Activated naive CD8-positive, alpha-beta T cell treated with anti-CD3 and anti-CD28 coated beads for 36 hours (primary cell): ENCODE measurements at regions not wholly inside any gene's neighbourhood (a gene's known extent, or its start where the extent isn't known, plus 50 kb on each side); places are given as distances from the start of the nearest gene placed in this dataset.
"Not testable (repeated sequence)": the region's sequence is repeated elsewhere in the genome, so short reads cannot be mapped to it uniquely, and the experiment has no call there.

ENCODE experiments used
- DNase-seq: peaks from one replicate; pipeline ENCODE4 v3.0.0; 2021
- H3K27ac Mint-ChIP-seq: one replicate; pipeline ENCODE4 v1.8.0; 2022; ENCODE audit warnings: mild to moderate bottlenecking, moderate library complexity, mixed read lengths
- H3K27me3 Mint-ChIP-seq: one replicate; pipeline ENCODE4 v1.8.0; 2022; ENCODE audit warnings: mild to moderate bottlenecking, mixed read lengths
- H3K36me3 Mint-ChIP-seq: one replicate; pipeline ENCODE4 v1.8.0; 2021; ENCODE audit warnings: mild to moderate bottlenecking, mixed read lengths
- H3K4me1 Mint-ChIP-seq: one replicate; pipeline ENCODE4 v1.8.0; 2021; ENCODE audit warnings: mixed read lengths
- H3K4me3 Mint-ChIP-seq: one replicate; pipeline ENCODE4 v1.8.0; 2022; ENCODE audit warnings: mild to moderate bottlenecking, moderate library complexity, mixed read lengths
- H3K9me3 Mint-ChIP-seq: one replicate; pipeline ENCODE4 v1.8.0; 2022; ENCODE audit warnings: mixed read lengths

- no peaks in the 10 kb centered on the region for H3K36me3 Mint-ChIP-seq
- H3K4me3 Mint-ChIP-seq, result no peak overlapping the region
- no peak overlapping the region for H3K27ac Mint-ChIP-seq
- H3K27me3 Mint-ChIP-seq, result no peaks in the 10 kb centered on the region
- no peaks in the 10 kb centered on the region for H3K9me3 Mint-ChIP-seq
- no peak for DNase-seq
- peaks cover 4% of the 10 kb centered on the region for H3K4me1 Mint-ChIP-seq
These were observed 80.4 kb upstream of the PRR5 start for GRCh38 chr22:44621401-44622146.

- no peak overlapping the region for H3K27ac Mint-ChIP-seq
- H3K36me3 Mint-ChIP-seq, result no peaks in the 10 kb centered on the region
- no peaks in the 10 kb centered on the region for H3K9me3 Mint-ChIP-seq
- no peaks in the 10 kb centered on the region for H3K27me3 Mint-ChIP-seq
- H3K4me3 Mint-ChIP-seq, result no peak overlapping the region
- peaks cover 4% of the 10 kb centered on the region for H3K4me1 Mint-ChIP-seq
- DNase-seq, result no peak
These were observed 81.2 kb upstream of the PRR5 start for GRCh38 chr22:44620841-44621257.

- H3K9me3 Mint-ChIP-seq, result peaks cover 3% of the 10 kb centered on the region
- no peak overlapping the region for H3K4me3 Mint-ChIP-seq
- no peaks in the 10 kb centered on the region for H3K27me3 Mint-ChIP-seq
- DNase-seq, result peak; percentile 85
- peaks cover 4% of the 10 kb centered on the region for H3K4me1 Mint-ChIP-seq
- no peaks in the 10 kb centered on the region for H3K36me3 Mint-ChIP-seq
- H3K27ac Mint-ChIP-seq, result no peak overlapping the region
These were observed 81.7 kb upstream of the PRR5 start for GRCh38 chr22:44620129-44620840.

- H3K4me1 Mint-ChIP-seq, H3K4me3 Mint-ChIP-seq, DNase-seq, H3K27me3 Mint-ChIP-seq, H3K9me3 Mint-ChIP-seq, H3K27ac Mint-ChIP-seq, H3K36me3 Mint-ChIP-seq: not testable (repeated sequence)
These were observed 82.4 kb upstream of the PRR5 start for GRCh38 chr22:44619560-44620128.

GRCh38 chr22:44618910-44619309 is 83.1 kb upstream of the PRR5 start:
- H3K27ac Mint-ChIP-seq, H3K4me3 Mint-ChIP-seq, H3K36me3 Mint-ChIP-seq, H3K4me1 Mint-ChIP-seq, H3K27me3 Mint-ChIP-seq, DNase-seq: not testable (repeated sequence)
- H3K9me3 Mint-ChIP-seq, result peaks cover 11% of the 10 kb centered on the region

- Mint-ChIP-seq H3K4me3 (no peak overlapping the region), H3K4me1 (peaks cover 4% of the 10 kb centered on the region), H3K36me3 (no peaks in the 10 kb centered on the region), H3K27ac (no peak overlapping the region), H3K27me3 (no peaks in the 10 kb centered on the region), H3K9me3 (peaks cover 11% of the 10 kb centered on the region)
- DNase-seq, result no peak
These were observed 83.6 kb upstream of the PRR5 start for GRCh38 chr22:44618400-44618799.

- H3K9me3 Mint-ChIP-seq, result peaks cover 12% of the 10 kb centered on the region
- no peaks in the 10 kb centered on the region for H3K27me3 Mint-ChIP-seq
- no peaks in the 10 kb centered on the region for H3K36me3 Mint-ChIP-seq
- no peak for DNase-seq
- H3K4me3 Mint-ChIP-seq, result no peak overlapping the region
- peaks cover 4% of the 10 kb centered on the region for H3K4me1 Mint-ChIP-seq
- H3K27ac Mint-ChIP-seq, result no peak overlapping the region
These were observed 84.2 kb upstream of the PRR5 start for GRCh38 chr22:44617828-44618227.

- DNase-seq, result no peak
- H3K27ac Mint-ChIP-seq, result no peak overlapping the region
- no peaks in the 10 kb centered on the region for H3K36me3 Mint-ChIP-seq
- H3K4me3 Mint-ChIP-seq, result no peak overlapping the region
- no peaks in the 10 kb centered on the region for H3K27me3 Mint-ChIP-seq
- peaks cover 4% of the 10 kb centered on the region for H3K4me1 Mint-ChIP-seq
- H3K9me3 Mint-ChIP-seq, result peaks cover 14% of the 10 kb centered on the region
These were observed 84.9 kb upstream of the PRR5 start for GRCh38 chr22:44616882-44617655.

- Mint-ChIP-seq H3K4me1 (peaks cover 4% of the 10 kb centered on the region), H3K27ac (no peak overlapping the region)
These were observed 85.5 kb upstream of the PRR5 start for GRCh38 chr22:44616461-44616860.

GRCh38 chr22:44615602-44616180 is 86.3 kb upstream of the PRR5 start:
- H3K36me3 Mint-ChIP-seq, result no peaks in the 10 kb centered on the region
- peaks cover 4% of the 10 kb centered on the region for H3K4me1 Mint-ChIP-seq
- DNase-seq, result no peak
- peaks cover 23% of the 10 kb centered on the region for H3K9me3 Mint-ChIP-seq
- H3K27ac Mint-ChIP-seq, result no peak overlapping the region
- H3K4me3 Mint-ChIP-seq, result no peak overlapping the region
- H3K27me3 Mint-ChIP-seq, result no peaks in the 10 kb centered on the region

More at GRCh38 chr22:44616461-44616860, 85.5 kb upstream of the PRR5 start:
- Mint-ChIP-seq H3K4me3 (no peak overlapping the region), H3K27me3 (no peaks in the 10 kb centered on the region), H3K36me3 (no peaks in the 10 kb centered on the region), H3K9me3 (peaks cover 18% of the 10 kb centered on the region)
- no peak for DNase-seq

GRCh38 chr22:44615146-44615545 is 86.9 kb upstream of the PRR5 start:
- H3K27ac Mint-ChIP-seq, result no peak overlapping the region
- no peak for DNase-seq
- H3K4me1 Mint-ChIP-seq, result no peaks in the 10 kb centered on the region
- no peaks in the 10 kb centered on the region for H3K27me3 Mint-ChIP-seq
- H3K9me3 Mint-ChIP-seq, result peaks cover 25% of the 10 kb centered on the region
- no peak overlapping the region for H3K4me3 Mint-ChIP-seq
- H3K36me3 Mint-ChIP-seq, result no peaks in the 10 kb centered on the region

GRCh38 chr22:44613196-44613595 is 88.8 kb upstream of the PRR5 start:
- Mint-ChIP-seq H3K9me3 (peaks cover 30% of the 10 kb centered on the region), H3K27me3 (no peaks in the 10 kb centered on the region), H3K4me3 (no peak overlapping the region), H3K4me1 (no peaks in the 10 kb centered on the region), H3K27ac (no peak overlapping the region), H3K36me3 (no peaks in the 10 kb centered on the region)
- no peak for DNase-seq

GRCh38 chr22:44611880-44612496 is 90.0 kb upstream of the PRR5 start:
- Mint-ChIP-seq H3K4me3 (no peak overlapping the region), H3K36me3 (no peaks in the 10 kb centered on the region), H3K27me3 (peaks cover under 1% of the 10 kb centered on the region), H3K27ac (no peak overlapping the region), H3K9me3 (peaks cover 30% of the 10 kb centered on the region), H3K4me1 (no peaks in the 10 kb centered on the region)
- DNase-seq, result no peak

- no peaks in the 10 kb centered on the region for H3K36me3 Mint-ChIP-seq
- H3K4me1 Mint-ChIP-seq, result no peaks in the 10 kb centered on the region
- peaks cover 25% of the 10 kb centered on the region for H3K9me3 Mint-ChIP-seq
- H3K4me3 Mint-ChIP-seq, result no peak overlapping the region
- peaks cover 4% of the 10 kb centered on the region for H3K27me3 Mint-ChIP-seq
- H3K27ac Mint-ChIP-seq, result no peak overlapping the region
- DNase-seq, result no peak
These were observed 91.9 kb upstream of the PRR5 start for GRCh38 chr22:44610071-44610470.
